IMR-90 (cell line): ENCODE measurements at regions not wholly inside any gene's neighbourhood (a gene's known extent, or its start where the extent isn't known, plus 50 kb on each side); places are given as distances from the start of the nearest gene placed in this dataset.

ENCODE experiments used
- ATAC-seq: fragments of 200-7000 bp; cut with Tn5 transposase; 2 replicates; pipeline ENCODE4 v1.9.1; 2020; ENCODE audit warnings: low read depth, mild to moderate bottlenecking, moderate library complexity
- BruUV-seq: library from RNA; stranded (reverse); fragments of 400-500 nt; replicated peaks from 2 replicates; lab custom pipeline; 2021; lab: Mats Ljungman, UMichigan
- CTCF ChIA-PET: fragments of 300-600 bp; formaldehyde crosslinking; extraction: SDS; loops from one replicate; lab custom pipeline; 2021; ENCODE audit warnings: antibody characterized with exemption; lab: Yijun Ruan, JAX
- POLR2A ChIA-PET: fragments of 300-600 bp; sonication (Branson Sonifier 250); formaldehyde crosslinking; loops from one replicate; lab custom pipeline; 2022; ENCODE audit warnings: antibody characterized with exemption; ENCODE audit not compliant: unreplicated experiment; lab: Charles Lee
- DNase-seq: peaks from one replicate; pipeline ENCODE4 v3.0.0; 2013
- H2AFZ ChIP-seq: replicated peaks from 2 replicates; pipeline ENCODE3; 2013; ENCODE audit warnings: low read length, mild to moderate bottlenecking; ENCODE audit not compliant: poor library complexity
- H2AK5ac ChIP-seq: 2 replicates; pipeline ENCODE4 v1.6.1; 2013; ENCODE audit warnings: low read depth, low read length, inconsistent platforms
- H2AK9ac ChIP-seq: replicated peaks from 2 replicates; pipeline ENCODE3; 2013; ENCODE audit warnings: mild to moderate bottlenecking, low read depth, low read length, moderate library complexity; ENCODE audit not compliant: poor library complexity
- H2BK120ac ChIP-seq: 2 replicates; pipeline ENCODE4 v1.6.1; 2013; ENCODE audit warnings: low read depth, low read length, inconsistent platforms
- H2BK15ac ChIP-seq: 3 replicates; pipeline ENCODE4 v1.6.1; 2013; ENCODE audit warnings: low read depth, low read length, inconsistent platforms
- H2BK20ac ChIP-seq: 2 replicates; pipeline ENCODE4 v1.6.1; 2013; ENCODE audit warnings: low read depth, mild to moderate bottlenecking, inconsistent platforms, low read length, moderate library complexity
- H2BK5ac ChIP-seq: 2 replicates; pipeline ENCODE4 v1.6.1; 2013; ENCODE audit warnings: mild to moderate bottlenecking, low read depth, low read length, inconsistent platforms; ENCODE audit not compliant: poor library complexity, severe bottlenecking
- H3K14ac ChIP-seq: replicated peaks from 2 replicates; pipeline ENCODE4 v1.6.1; 2013; ENCODE audit warnings: low read depth, low read length, inconsistent platforms
- H3K18ac ChIP-seq: 2 replicates; pipeline ENCODE4 v1.6.1; 2013; ENCODE audit warnings: low read depth, low read length, control low read depth
- H3K23ac ChIP-seq: 2 replicates; pipeline ENCODE4 v1.6.1; 2013; ENCODE audit warnings: low read depth, low read length, inconsistent platforms
- H3K27ac ChIP-seq: 2 replicates; pipeline ENCODE4 v1.5.1; 2013; ENCODE audit warnings: mild to moderate bottlenecking, control low read depth, low read length; ENCODE audit not compliant: insufficient read depth
- H3K27me3 ChIP-seq: 2 replicates; pipeline ENCODE4 v1.6.1; 2013; ENCODE audit warnings: low read length; ENCODE audit not compliant: control insufficient read depth, insufficient read depth
- H3K36me3 ChIP-seq: 2 replicates; pipeline ENCODE4 v1.6.1; 2013; ENCODE audit warnings: low read length, mixed read lengths; ENCODE audit not compliant: control insufficient read depth, insufficient read depth
- H3K4ac ChIP-seq: 2 replicates; pipeline ENCODE4 v1.6.1; 2013; ENCODE audit warnings: low read depth, low read length, inconsistent platforms
- H3K4me1 ChIP-seq: 2 replicates; pipeline ENCODE4 v1.6.1; 2013; ENCODE audit warnings: low read length, mixed read lengths; ENCODE audit not compliant: control insufficient read depth, insufficient read depth
- H3K4me2 ChIP-seq: 2 replicates; pipeline ENCODE4 v1.6.1; 2013; ENCODE audit warnings: low read depth, mild to moderate bottlenecking, control low read depth, low read length, moderate library complexity
- H3K4me3 ChIP-seq: 2 replicates; pipeline ENCODE4 v1.5.1; 2013; ENCODE audit warnings: low read depth, mild to moderate bottlenecking, control low read depth, low read length, moderate library complexity; ENCODE audit not compliant: insufficient read depth
- H3K56ac ChIP-seq: 2 replicates; pipeline ENCODE4 v1.6.1; 2013; ENCODE audit warnings: low read length, inconsistent platforms; ENCODE audit not compliant: insufficient read depth; ENCODE audit errors: extremely low read depth
- H3K79me1 ChIP-seq, 2 experiments: 2 replicates each; pipeline ENCODE4 v1.6.1; 2013; ENCODE audit warnings: low read length in 2 of 2, inconsistent platforms in 1 of 2, low read depth in 1 of 2
- H3K9ac ChIP-seq: 2 replicates; pipeline ENCODE4 v1.6.1; 2013; ENCODE audit warnings: low read depth, low read length, control low read depth
- H3K9me1 ChIP-seq: 2 replicates; pipeline ENCODE4 v1.6.1; 2013; ENCODE audit warnings: low read length, inconsistent platforms; ENCODE audit not compliant: insufficient read depth
- H3K9me3 ChIP-seq: 2 replicates; pipeline ENCODE4 v1.6.1; 2013; ENCODE audit warnings: low read length; ENCODE audit not compliant: control insufficient read depth, insufficient read depth
- H4K20me1 ChIP-seq: 2 replicates; pipeline ENCODE4 v1.6.1; 2013; ENCODE audit warnings: low read length, inconsistent platforms; ENCODE audit not compliant: insufficient read depth
- H4K5ac ChIP-seq: 2 replicates; pipeline ENCODE4 v1.6.1; 2013; ENCODE audit warnings: mild to moderate bottlenecking, low read depth, low read length, control low read depth
- H4K8ac ChIP-seq, 2 experiments: 2 replicates each; pipeline ENCODE4 v1.6.1; 2013; ENCODE audit warnings: low read depth in 2 of 2, low read length in 2 of 2, control low read depth in 1 of 2, inconsistent platforms in 1 of 2
- H4K91ac ChIP-seq: 2 replicates; pipeline ENCODE4 v1.6.1; 2013; ENCODE audit warnings: low read depth, low read length, inconsistent platforms; ENCODE audit not compliant: insufficient read depth
- ELK1 ChIP-seq: fragments of 150-350 bp; IDR thresholded peaks from 2 replicates; pipeline ENCODE4 v1.6.1; 2016; ENCODE audit warnings: low read depth, mild to moderate bottlenecking, low read length, moderate library complexity, borderline replicate concordance
- MAZ ChIP-seq: IDR thresholded peaks from 2 replicates; pipeline ENCODE4 v1.6.1; 2012; ENCODE audit warnings: low read depth, mild to moderate bottlenecking, low read length, improper control_type of control experiment, moderate library complexity, borderline replicate concordance
- WGBS, 2 experiments: methylation state at CpG; one replicate each; pipeline versions ENCODE4 v1.1.5 to v1.1.7; 2013; ENCODE audit warnings: missing lambda C conversion rate in 2 of 2; ENCODE audit not compliant: insufficient read length in 1 of 2; ENCODE audit errors: extremely low coverage in 2 of 2; 5-methylcytosine and 5-hydroxymethylcytosine counted together
- dilution Hi-C: fragments of 300-500 bp; cut with HindIII; formaldehyde crosslinking; loops from one replicate; pipeline ENCODE4 v1.14.3; 2018; ENCODE audit warnings: low sequenced_read_pairs; ENCODE audit not compliant: unreplicated experiment
- in situ Hi-C: fragments of 300-500 bp; cut with MboI; formaldehyde crosslinking; loops from 3 replicates; pipeline ENCODE4 v1.14.3; 2019; ENCODE audit warnings: low sequenced_read_pairs, inconsistent platforms, mixed read lengths
- intact Hi-C: fragments of 100-400 bp; cut with micrococcal nuclease; formaldehyde crosslinking; loops from 2 replicates; pipeline ENCODE4 v1.10.0; 2022

GRCh38 chr21:23067672-23068071 lies 2069.5 kb downstream of the NCAM2 start:
- no peak overlapping the region for H2BK120ac ChIP-seq
- no peak for TF ChIP-seq ELK1
- no peak for TF ChIP-seq MAZ
- H3K9me1 ChIP-seq = no peaks in the 10 kb centered on the region
- no peak overlapping the region for H2BK20ac ChIP-seq
- no peak overlapping the region for H3K4me3 ChIP-seq
- H4K91ac ChIP-seq = no peak overlapping the region
- no peak overlapping the region for H2AFZ ChIP-seq
- H3K56ac ChIP-seq = no peak overlapping the region
- intact Hi-C loops = no loop called here
- H3K23ac ChIP-seq = no peak overlapping the region
- no peak overlapping the region for H3K14ac ChIP-seq
- no peaks in the 10 kb centered on the region for H3K4me1 ChIP-seq
- ChIA-PET CTCF (no interaction called here), POLR2A (no interaction called here)
- no peak overlapping the region for H3K4me2 ChIP-seq
- no peak overlapping the region for H4K5ac ChIP-seq
- WGBS, 2 experiments = no CpG with 5 or more reads among the region's 2 CpGs
- H3K27me3 ChIP-seq = no peaks in the 10 kb centered on the region
- no peak overlapping the region for H3K18ac ChIP-seq
- no peaks in the 10 kb centered on the region for H3K36me3 ChIP-seq
- no peaks in the 10 kb centered on the region for H4K20me1 ChIP-seq
- no peaks in the 10 kb centered on the region for H3K79me1 ChIP-seq
- no peak overlapping the region for H2AK9ac ChIP-seq
- H4K8ac ChIP-seq = no peak overlapping the region
- peaks cover 4% of the 10 kb centered on the region; the same call in 1 of the 2 replicates for H3K9me3 ChIP-seq
- no peak overlapping the region for H2BK5ac ChIP-seq
- no peak overlapping the region for H2AK5ac ChIP-seq
- dilution Hi-C loops = no loop called here
- no peak overlapping the region for H3K27ac ChIP-seq
- no peak overlapping the region for H2BK15ac ChIP-seq
- no TSS peak for BruUV-seq
- H3K4ac ChIP-seq = no peak overlapping the region
- H3K9ac ChIP-seq = no peak overlapping the region
- DNase-seq (no peak), ATAC-seq (no peak)
- in situ Hi-C loops = no loop called here
